ENCODE measurements at regions not wholly inside any gene's neighbourhood (a gene's known extent, or its start where the extent isn't known, plus 50 kb on each side); places are given as distances from the start of the nearest gene placed in this dataset.

- no peak for TF ChIP-seq BCLAF1 (IDR thresholded peaks at IDR 0.05)
- Histone ChIP-seq H3K9ac (ENCODE audit: control insufficient read depth, insufficient read depth, low read length) (no peak overlapping the region), H3K9me3 (replicated peaks; ENCODE audit: control insufficient read depth, insufficient read depth, low read length) (no peaks in the 10 kb centered on the region), H3K4me2 (ENCODE audit: control insufficient read depth, insufficient read depth) (no peak overlapping the region), H3K27ac (ENCODE audit: control insufficient read depth, insufficient read depth) (no peak overlapping the region), H3K4me3 (no peak overlapping the region), H4K20me1 (ENCODE audit: control insufficient read depth, insufficient read depth) (no peaks in the 10 kb centered on the region), H3K36me3 (ENCODE audit: control insufficient read depth in 2 of 2, insufficient read depth in 2 of 2, low read length in 1 of 2) (no peaks in the 10 kb centered on the region), H3K27me3 (replicated peaks in 1 of 2; ENCODE audit: control insufficient read depth in 2 of 2, insufficient read depth in 2 of 2, low read length in 1 of 2) (no peaks in the 10 kb centered on the region), H3K79me2 (ENCODE audit: control insufficient read depth, insufficient read depth, low read length) (no peaks in the 10 kb centered on the region), H2AFZ (ENCODE audit: control insufficient read depth, low read depth, low read length) (no peak overlapping the region), H3K4me1 (ENCODE audit: control insufficient read depth, insufficient read depth, low read length) (no peaks in the 10 kb centered on the region)
- ChIA-PET CTCF (no interaction called here), RAD21 (ENCODE audit: unreplicated experiment) (no interaction called here), POLR2A (no interaction called here), SMC1A (ENCODE audit: uncharacterized antibody, unreplicated experiment) (no interaction called here)
- ATAC-seq = no peak
- intact Hi-C loops (cut with micrococcal nuclease; ENCODE audit: unreplicated experiment) = no loop called here
- in situ Hi-C loops (cut with MboI) = no loop called here
- BruUV-seq (replicated peaks) = no TSS peak
- FAIRE-seq = no peak
- no peak for DNase-seq (ENCODE audit: low read depth, low spot score)
- WGBS (ENCODE audit: insufficient coverage, insufficient replicate concordance, low lambda C conversion rate, missing lambda C conversion rate) = 36% methylated on average over 3 of the region's 3 CpGs
Measured at GRCh38 chr1:218847089-218847768, 326.4 kb upstream of the LYPLAL1 start.

- H2AFZ ChIP-seq (ENCODE audit: control insufficient read depth, low read depth, low read length) = no peak overlapping the region
- no peaks in the 10 kb centered on the region for H4K20me1 ChIP-seq (ENCODE audit: control insufficient read depth, insufficient read depth)
- POLR2A ChIA-PET = no interaction called here
- RAD21 ChIA-PET (ENCODE audit: unreplicated experiment) = no interaction called here
- no peaks in the 10 kb centered on the region for H3K9me3 ChIP-seq (replicated peaks; ENCODE audit: control insufficient read depth, insufficient read depth, low read length)
- H3K9ac ChIP-seq (ENCODE audit: control insufficient read depth, insufficient read depth, low read length) = no peak overlapping the region
- no peak overlapping the region for H3K4me2 ChIP-seq (ENCODE audit: control insufficient read depth, insufficient read depth)
- no TSS peak for BruUV-seq (replicated peaks)
- CTCF ChIA-PET = no interaction called here
- no peak overlapping the region for H3K4me3 ChIP-seq
- SMC1A ChIA-PET (ENCODE audit: uncharacterized antibody, unreplicated experiment) = no interaction called here
- no peaks in the 10 kb centered on the region for H3K79me2 ChIP-seq (ENCODE audit: control insufficient read depth, insufficient read depth, low read length)
- no peaks in the 10 kb centered on the region for H3K36me3 ChIP-seq (ENCODE audit: control insufficient read depth in 2 of 2, insufficient read depth in 2 of 2, low read length in 1 of 2)
- intact Hi-C loops (cut with micrococcal nuclease; ENCODE audit: unreplicated experiment) = no loop called here
- H3K4me1 ChIP-seq (ENCODE audit: control insufficient read depth, insufficient read depth, low read length) = no peaks in the 10 kb centered on the region
- H3K27me3 ChIP-seq (replicated peaks in 1 of 2; ENCODE audit: control insufficient read depth in 2 of 2, insufficient read depth in 2 of 2, low read length in 1 of 2) = no peaks in the 10 kb centered on the region
- 0% methylated on average over 1 of the region's 1 CpG for WGBS (ENCODE audit: insufficient coverage, insufficient replicate concordance, low lambda C conversion rate, missing lambda C conversion rate)
- ATAC-seq = no peak
- no peak overlapping the region for H3K27ac ChIP-seq (ENCODE audit: control insufficient read depth, insufficient read depth)
- in situ Hi-C loops (cut with MboI) = no loop called here
- no peak for DNase-seq (ENCODE audit: low read depth, low spot score)
- no peak for FAIRE-seq
- no peak for TF ChIP-seq JUNB (IDR thresholded peaks at IDR 0.05)
- TF ChIP-seq ESRRA (IDR thresholded peaks at IDR 0.05; ENCODE audit: low read length) = no peak
- TF ChIP-seq BHLHE40 (IDR thresholded peaks at IDR 0.05; ENCODE audit: borderline replicate concordance in 1 of 2, low read depth in 2 of 2, low read length in 1 of 2) = no peak
- no peak for TF ChIP-seq ASH2L (IDR thresholded peaks at IDR 0.05; ENCODE audit: borderline replicate concordance, low read depth)
- no peak for TF ChIP-seq USF2 (IDR thresholded peaks at IDR 0.05; ENCODE audit: borderline replicate concordance, low read depth, low read length)
- no peak for TF ChIP-seq HDAC6 (IDR thresholded peaks at IDR 0.05; ENCODE audit: unreplicated experiment)
- no peak for TF ChIP-seq BCL11A (IDR thresholded peaks at IDR 0.05; ENCODE audit: low read depth, low read length)
- TF ChIP-seq E4F1 (IDR thresholded peaks at IDR 0.05; ENCODE audit: borderline replicate concordance, partially characterized antibody) = no peak
- TF ChIP-seq USF1 (IDR thresholded peaks at IDR 0.05; ENCODE audit: borderline replicate concordance, extremely low read length, insufficient read depth, low read depth, low read length) = no peak
Measured at GRCh38 chr1:218848009-218848408, 325.7 kb upstream of the LYPLAL1 start.

Measured in GM12878 (cell line).